PC-3 (cell line): ENCODE measurements at regions not wholly inside any gene's neighbourhood (a gene's known extent, or its start where the extent isn't known, plus 50 kb on each side); places are given as distances from the start of the nearest gene placed in this dataset.

Experiments used
- ATAC-seq: fragments of 200-7000 bp; cut with Tn5 transposase; 2 replicates; pipeline ENCODE4 v1.9.1; 2020; ENCODE audit warnings: mild to moderate bottlenecking, moderate library complexity
- BruUV-seq: library from RNA; stranded (reverse); fragments of 400-500 nt; replicated peaks from 2 replicates; lab custom pipeline; 2021; lab: Mats Ljungman, UMichigan
- CTCF ChIA-PET: fragments of 300-600 bp; sonication (Branson Sonifier 250); formaldehyde crosslinking; loops from one replicate; lab custom pipeline; 2022; ENCODE audit warnings: antibody characterized with exemption; lab: Charles Lee
- POLR2A ChIA-PET: fragments of 300-600 bp; sonication (Branson Sonifier 250); formaldehyde crosslinking; loops from one replicate; lab custom pipeline; 2022; ENCODE audit warnings: antibody characterized with exemption; ENCODE audit not compliant: unreplicated experiment; lab: Charles Lee
- DNase-seq: peaks from one replicate; pipeline ENCODE4 v3.0.0-alpha.2; 2015
- H2AFZ ChIP-seq: fragments of 300-600 bp; sonication (generic); 2 replicates; pipeline ENCODE4 v1.6.0; 2016; ENCODE audit warnings: antibody characterized with exemption, low read length
- H3F3A ChIP-seq: fragments of 300-600 bp; sonication (generic); one replicate; pipeline ENCODE4 v1.6.0; 2017; ENCODE audit warnings: antibody characterized with exemption, low read length, control low read depth, mild to moderate bottlenecking; ENCODE audit not compliant: unreplicated experiment
- H3K27ac ChIP-seq: fragments of 300-600 bp; sonication (generic); 2 replicates; pipeline ENCODE4 v1.5.1; 2016; ENCODE audit warnings: mild to moderate bottlenecking, low read length
- H3K27me3 ChIP-seq: fragments of 300-600 bp; sonication (generic); 2 replicates; pipeline ENCODE4 v1.6.1; 2016; ENCODE audit warnings: low read length, mixed read lengths
- H3K36me3 ChIP-seq: fragments of 300-600 bp; sonication (generic); 2 replicates; pipeline ENCODE4 v1.6.1; 2016; ENCODE audit warnings: low read depth, mixed run types, low read length, mixed read lengths
- H3K4me1 ChIP-seq: fragments of 300-600 bp; sonication (generic); 2 replicates; pipeline ENCODE4 v1.5.1; 2016; ENCODE audit warnings: low read length; ENCODE audit not compliant: insufficient read depth
- H3K4me2 ChIP-seq: fragments of 300-600 bp; sonication (generic); 2 replicates; pipeline ENCODE4 v1.6.0; 2016; ENCODE audit warnings: low read length
- H3K4me3 ChIP-seq: fragments of 300-600 bp; sonication (generic); 2 replicates; pipeline ENCODE4 v1.5.1; 2016; ENCODE audit warnings: mild to moderate bottlenecking, low read length, mixed read lengths
- H3K79me2 ChIP-seq: fragments of 300-600 bp; sonication (generic); 2 replicates; pipeline ENCODE4 v1.6.1; 2017; ENCODE audit warnings: low read length, mixed read lengths
- H3K9ac ChIP-seq: fragments of 300-600 bp; sonication (generic); 2 replicates; pipeline ENCODE4 v1.6.0; 2016; ENCODE audit warnings: mild to moderate bottlenecking, low read length
- H3K9me2 ChIP-seq: fragments of 300-600 bp; sonication (generic); replicated peaks from 2 replicates; pipeline ENCODE4 v1.6.1; 2016; ENCODE audit warnings: mixed run types, low read length, mixed read lengths
- H3K9me3 ChIP-seq: fragments of 300-600 bp; sonication (generic); 2 replicates; pipeline ENCODE4 v1.6.1; 2016; ENCODE audit warnings: low read length, mixed read lengths
- H4K20me1 ChIP-seq: fragments of 300-600 bp; sonication (generic); 2 replicates; pipeline ENCODE4 v1.6.1; 2016; ENCODE audit warnings: low read length, mixed read lengths
- EZH2 ChIP-seq: fragments of 300-600 bp; sonication (generic); IDR thresholded peaks from one replicate; pipeline ENCODE4 v1.6.1; 2017; ENCODE audit warnings: antibody characterized with exemption, mild to moderate bottlenecking, low read length; ENCODE audit not compliant: unreplicated experiment
- EZH2phosphoT487 ChIP-seq: fragments of 300-600 bp; sonication (generic); IDR thresholded peaks from 2 replicates; pipeline ENCODE4 v1.6.1; 2018; ENCODE audit warnings: mild to moderate bottlenecking, antibody characterized with exemption, low read length, borderline replicate concordance
- intact Hi-C: fragments of 100-400 bp; cut with micrococcal nuclease; formaldehyde crosslinking; loops from 2 replicates; pipeline ENCODE4 v1.9.0; 2023
- TF ChIP-seq, protein P1 (sequence below): fragments of 300-600 bp; sonication (generic); conservative IDR thresholded peaks from 2 replicates; pipeline ENCODE4 v1.5.1; 2017; ENCODE audit warnings: antibody characterized with exemption, low read depth, mild to moderate bottlenecking, low read length

DNA sequence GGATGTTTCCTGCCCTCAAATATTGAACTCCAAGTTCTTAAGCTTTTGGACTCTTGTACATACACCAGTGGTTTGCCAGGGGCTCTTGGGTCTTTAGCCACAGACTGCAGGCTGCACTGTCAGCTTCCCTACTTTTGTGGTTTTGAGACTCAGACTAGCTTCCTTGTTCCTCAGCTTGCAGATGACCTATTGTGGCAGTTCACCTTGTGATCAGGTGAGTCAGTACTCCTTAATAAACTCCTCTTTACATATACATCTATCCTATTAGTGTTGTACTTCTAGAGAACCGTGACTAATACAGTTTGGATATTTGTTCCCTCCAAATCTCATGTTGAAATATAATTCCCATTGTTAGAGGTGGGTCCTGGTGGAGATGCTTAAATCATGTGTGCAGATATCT is 681.9 kb upstream of the ARRDC3 start:
- no peak overlapping the region for H3K4me2 ChIP-seq
- H3F3A ChIP-seq: no peaks in the 10 kb centered on the region
- CTCF ChIA-PET: no interaction called here
- ATAC-seq (no peak), DNase-seq (peak; percentile 17)
- no peaks in the 10 kb centered on the region for H3K27me3 ChIP-seq
- H3K36me3 ChIP-seq: no peaks in the 10 kb centered on the region
- H3K79me2 ChIP-seq: no peaks in the 10 kb centered on the region
- no peak overlapping the region for H3K4me3 ChIP-seq
- no peaks in the 10 kb centered on the region for H3K9me3 ChIP-seq
- no peak overlapping the region for H3K9ac ChIP-seq
- H3K4me1 ChIP-seq: no peaks in the 10 kb centered on the region
- no peak overlapping the region for H3K27ac ChIP-seq
- no peaks in the 10 kb centered on the region for H4K20me1 ChIP-seq
- intact Hi-C loops: no loop called here
- H3K9me2 ChIP-seq: no peaks in the 10 kb centered on the region
- POLR2A ChIA-PET: no interaction called here
- TF ChIP-seq, protein P1, sequence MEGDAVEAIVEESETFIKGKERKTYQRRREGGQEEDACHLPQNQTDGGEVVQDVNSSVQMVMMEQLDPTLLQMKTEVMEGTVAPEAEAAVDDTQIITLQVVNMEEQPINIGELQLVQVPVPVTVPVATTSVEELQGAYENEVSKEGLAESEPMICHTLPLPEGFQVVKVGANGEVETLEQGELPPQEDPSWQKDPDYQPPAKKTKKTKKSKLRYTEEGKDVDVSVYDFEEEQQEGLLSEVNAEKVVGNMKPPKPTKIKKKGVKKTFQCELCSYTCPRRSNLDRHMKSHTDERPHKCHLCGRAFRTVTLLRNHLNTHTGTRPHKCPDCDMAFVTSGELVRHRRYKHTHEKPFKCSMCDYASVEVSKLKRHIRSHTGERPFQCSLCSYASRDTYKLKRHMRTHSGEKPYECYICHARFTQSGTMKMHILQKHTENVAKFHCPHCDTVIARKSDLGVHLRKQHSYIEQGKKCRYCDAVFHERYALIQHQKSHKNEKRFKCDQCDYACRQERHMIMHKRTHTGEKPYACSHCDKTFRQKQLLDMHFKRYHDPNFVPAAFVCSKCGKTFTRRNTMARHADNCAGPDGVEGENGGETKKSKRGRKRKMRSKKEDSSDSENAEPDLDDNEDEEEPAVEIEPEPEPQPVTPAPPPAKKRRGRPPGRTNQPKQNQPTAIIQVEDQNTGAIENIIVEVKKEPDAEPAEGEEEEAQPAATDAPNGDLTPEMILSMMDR: no peak
- TF ChIP-seq EZH2 (no peak), EZH2phosphoT487 (no peak)
- no TSS peak for BruUV-seq
- H2AFZ ChIP-seq: no peak overlapping the region

DNA sequence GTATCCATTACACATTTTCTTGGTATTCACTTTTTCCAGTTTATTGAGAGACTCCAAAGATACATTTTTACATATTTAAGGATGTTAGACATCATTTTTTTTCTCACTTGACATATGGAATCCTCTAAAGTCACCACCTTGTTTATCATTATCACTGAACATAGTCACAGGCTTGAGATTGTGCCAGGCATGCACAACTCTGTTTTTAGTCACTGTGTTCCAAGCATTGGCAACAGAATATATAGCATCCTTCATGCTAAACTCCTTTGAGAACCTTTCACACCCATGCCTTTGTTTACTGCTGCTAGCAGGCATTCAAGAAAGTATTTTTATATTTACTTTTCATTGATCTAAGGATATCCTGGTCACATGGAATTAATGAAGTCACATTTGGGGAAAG is 668.6 kb upstream of the ARRDC3 start:
- ChIA-PET CTCF (no interaction called here), POLR2A (no interaction called here)
- intact Hi-C loops: no loop called here
- H3F3A ChIP-seq: no peaks in the 10 kb centered on the region
- DNase-seq (no peak), ATAC-seq (no peak)
- TF ChIP-seq EZH2phosphoT487: no peak
- TF ChIP-seq EZH2: no peak
- TF ChIP-seq, protein P1: no peak
- H3K36me3 ChIP-seq: no peaks in the 10 kb centered on the region
- H4K20me1 ChIP-seq: no peaks in the 10 kb centered on the region
- H3K4me1 ChIP-seq: no peaks in the 10 kb centered on the region
- H3K9ac ChIP-seq: no peak overlapping the region
- H3K79me2 ChIP-seq: no peaks in the 10 kb centered on the region
- BruUV-seq: no TSS peak
- H3K4me3 ChIP-seq: no peak overlapping the region
- H2AFZ ChIP-seq: no peak overlapping the region
- H3K9me3 ChIP-seq: no peaks in the 10 kb centered on the region
- H3K27ac ChIP-seq: no peak overlapping the region
- no peaks in the 10 kb centered on the region for H3K9me2 ChIP-seq
- H3K27me3 ChIP-seq: no peaks in the 10 kb centered on the region
- H3K4me2 ChIP-seq: no peak overlapping the region

DNA sequence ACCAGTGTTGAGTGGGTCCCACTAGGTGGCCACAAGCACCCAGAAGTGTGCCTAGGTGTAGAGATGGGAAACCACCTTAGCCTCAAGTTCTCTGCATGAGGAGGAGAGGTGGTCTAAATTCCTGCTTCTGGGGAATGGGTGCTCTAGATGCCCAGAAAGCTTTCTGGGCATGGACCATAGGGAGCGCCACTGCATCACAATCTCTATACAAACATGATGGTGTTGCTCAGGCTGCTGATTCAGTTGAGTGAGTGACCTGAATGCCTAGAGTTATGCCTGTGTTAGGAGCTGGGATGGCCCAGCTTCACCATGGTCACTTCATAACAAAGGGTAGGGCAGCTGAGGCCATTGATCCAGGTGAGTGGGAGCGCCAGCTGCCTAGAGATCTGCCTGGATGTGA is 667.9 kb upstream of the ARRDC3 start:
- intact Hi-C loops: no loop called here
- ATAC-seq: no peak
- TF ChIP-seq EZH2: no peak
- TF ChIP-seq EZH2phosphoT487: no peak
- TF ChIP-seq, protein P1: no peak
- Histone ChIP-seq H3K79me2 (no peaks in the 10 kb centered on the region), H3K4me3 (no peak overlapping the region), H3K27me3 (no peaks in the 10 kb centered on the region), H3K9me3 (no peaks in the 10 kb centered on the region), H3K4me2 (no peak overlapping the region), H3F3A (no peaks in the 10 kb centered on the region), H3K9ac (no peak overlapping the region), H3K27ac (no peak overlapping the region), H3K4me1 (no peaks in the 10 kb centered on the region), H2AFZ (no peak overlapping the region), H3K9me2 (no peaks in the 10 kb centered on the region), H4K20me1 (no peaks in the 10 kb centered on the region), H3K36me3 (no peaks in the 10 kb centered on the region)
- ChIA-PET POLR2A (no interaction called here), CTCF (no interaction called here)
- no peak for DNase-seq
- BruUV-seq: no TSS peak
